ENCODE measurements at regions not wholly inside any gene's neighbourhood (a gene's known extent, or its start where the extent isn't known, plus 50 kb on each side); places are given as distances from the start of the nearest gene placed in this dataset.

- no peak for DNase-seq
Measured at GRCh38 chr2:176687944-176688343, 418.7 kb downstream of the MTX2 start.

GRCh38 chr2:176689711-176690110 lies 420.5 kb downstream of the MTX2 start:
- DNase-seq: no peak

GRCh38 chr2:176691471-176691870 lies 422.2 kb downstream of the MTX2 start:
- no peak for DNase-seq

GRCh38 chr2:176692533-176692932 lies 423.3 kb downstream of the MTX2 start:
- DNase-seq: no peak

GRCh38 chr2:176699098-176699497 lies 429.9 kb downstream of the MTX2 start:
- no peak for DNase-seq

GRCh38 chr2:176699644-176700043 lies 430.4 kb downstream of the MTX2 start:
- no peak for DNase-seq

GRCh38 chr2:176702131-176702530 lies 432.9 kb downstream of the MTX2 start:
- no peak for DNase-seq

- no peak for DNase-seq
Measured at GRCh38 chr2:176704282-176704858, 435.1 kb downstream of the MTX2 start.

GRCh38 chr2:176709149-176709951 lies 440.1 kb downstream of the MTX2 start:
- DNase-seq: no peak

- DNase-seq: no peak
Measured at GRCh38 chr2:176709991-176710390, 440.7 kb downstream of the MTX2 start.

- no peak for DNase-seq
Measured at GRCh38 chr2:176710657-176711186, 441.5 kb downstream of the MTX2 start.

GRCh38 chr2:176725873-176726645 lies 456.8 kb downstream of the MTX2 start:
- DNase-seq: no peak

- DNase-seq: no peak
Measured at GRCh38 chr2:176727696-176728095, 458.5 kb downstream of the MTX2 start.

- no peak for DNase-seq
Measured at GRCh38 chr2:176729706-176730569, 460.7 kb downstream of the MTX2 start.

GRCh38 chr2:176732780-176733179 lies 463.5 kb downstream of the MTX2 start:
- no peak for DNase-seq

- no peak for DNase-seq
Measured at GRCh38 chr2:176733698-176734430, 464.6 kb downstream of the MTX2 start.

- no peak for DNase-seq
Measured at GRCh38 chr2:176734868-176735267, 465.6 kb downstream of the MTX2 start.

- no peak for DNase-seq
Measured at GRCh38 chr2:176742271-176742670, 470.3 kb upstream of the HNRNPA3 start.

- DNase-seq: no peak
Measured at GRCh38 chr2:176743671-176744070, 468.9 kb upstream of the HNRNPA3 start.

- no peak for DNase-seq
Measured at GRCh38 chr2:176744146-176744545, 468.4 kb upstream of the HNRNPA3 start.

- DNase-seq: no peak
Measured at GRCh38 chr2:176745543-176746200, 466.9 kb upstream of the HNRNPA3 start.

All from activated naive CD4-positive, alpha-beta T cell treated with Interleukin-2 at 50 U/mL for 16 hours (primary cell).